ENCODE measurements at regions not wholly inside any gene's neighbourhood (a gene's known extent, or its start where the extent isn't known, plus 50 kb on each side); places are given as distances from the start of the nearest gene placed in this dataset.
"Not testable (repeated sequence)": the region's sequence is repeated elsewhere in the genome, so short reads cannot be mapped to it uniquely, and the experiment has no call there.

- in situ Hi-C loops (cut with HindIII; ENCODE audit: low pct_unique_long_range_greater_than_20kb, low sequenced_read_pairs), result no loop called here
- DNase-seq (ENCODE audit: low read depth), result peak; percentile 41
Measured at GRCh38 chr1:181166377-181167196, 78.1 kb downstream of the IER5 start.

- in situ Hi-C loops (cut with HindIII; ENCODE audit: low pct_unique_long_range_greater_than_20kb, low sequenced_read_pairs), result no loop called here
- no peak for DNase-seq (ENCODE audit: low read depth)
Measured at GRCh38 chr1:181169281-181169865, 80.9 kb downstream of the IER5 start.

GRCh38 chr1:181170194-181170593, 81.7 kb downstream of the IER5 start:
- in situ Hi-C loops (cut with HindIII; ENCODE audit: low pct_unique_long_range_greater_than_20kb, low sequenced_read_pairs), result no loop called here
- no peak for DNase-seq (ENCODE audit: low read depth)

- in situ Hi-C loops (cut with HindIII; ENCODE audit: low pct_unique_long_range_greater_than_20kb, low sequenced_read_pairs), result no loop called here
- no peak for DNase-seq (ENCODE audit: low read depth)
Measured at GRCh38 chr1:181172082-181172481, 83.6 kb downstream of the IER5 start.

- no peak for DNase-seq (ENCODE audit: low read depth)
- in situ Hi-C loops (cut with HindIII; ENCODE audit: low pct_unique_long_range_greater_than_20kb, low sequenced_read_pairs), result no loop called here
Measured at GRCh38 chr1:181173761-181174447, 85.4 kb downstream of the IER5 start.

GRCh38 chr1:181174861-181175260, 86.4 kb downstream of the IER5 start:
- in situ Hi-C loops (cut with HindIII; ENCODE audit: low pct_unique_long_range_greater_than_20kb, low sequenced_read_pairs), result no loop called here

GRCh38 chr1:181175356-181175910, 86.9 kb downstream of the IER5 start:
- in situ Hi-C loops (cut with HindIII; ENCODE audit: low pct_unique_long_range_greater_than_20kb, low sequenced_read_pairs), result no loop called here
- no peak for DNase-seq (ENCODE audit: low read depth)

More at GRCh38 chr1:181174861-181175260, 86.4 kb downstream of the IER5 start:
- no peak for DNase-seq (ENCODE audit: low read depth)

- DNase-seq (ENCODE audit: low read depth), result no peak
- in situ Hi-C loops (cut with HindIII; ENCODE audit: low pct_unique_long_range_greater_than_20kb, low sequenced_read_pairs), result no loop called here
Measured at GRCh38 chr1:181175955-181176354, 87.5 kb downstream of the IER5 start.

GRCh38 chr1:181178241-181178879, 89.9 kb downstream of the IER5 start:
- in situ Hi-C loops (cut with HindIII; ENCODE audit: low pct_unique_long_range_greater_than_20kb, low sequenced_read_pairs), result no loop called here
- DNase-seq (ENCODE audit: low read depth), result no peak

GRCh38 chr1:181179279-181179986, 90.9 kb downstream of the IER5 start:
- in situ Hi-C loops (cut with HindIII; ENCODE audit: low pct_unique_long_range_greater_than_20kb, low sequenced_read_pairs), result no loop called here
- no peak for DNase-seq (ENCODE audit: low read depth)

GRCh38 chr1:181179987-181180365, 91.5 kb downstream of the IER5 start:
- in situ Hi-C loops (cut with HindIII; ENCODE audit: low pct_unique_long_range_greater_than_20kb, low sequenced_read_pairs), result no loop called here
- DNase-seq (ENCODE audit: low read depth), result no peak

GRCh38 chr1:181180407-181181031, 92.0 kb downstream of the IER5 start:
- no peak for DNase-seq (ENCODE audit: low read depth)
- in situ Hi-C loops (cut with HindIII; ENCODE audit: low pct_unique_long_range_greater_than_20kb, low sequenced_read_pairs), result no loop called here

GRCh38 chr1:181181792-181182585, 93.5 kb downstream of the IER5 start:
- DNase-seq (ENCODE audit: low read depth), result no peak
- in situ Hi-C loops (cut with HindIII; ENCODE audit: low pct_unique_long_range_greater_than_20kb, low sequenced_read_pairs), result no loop called here

- in situ Hi-C loops (cut with HindIII; ENCODE audit: low pct_unique_long_range_greater_than_20kb, low sequenced_read_pairs), result no loop called here
Measured at GRCh38 chr1:181184621-181185020, 96.1 kb downstream of the IER5 start.

GRCh38 chr1:181185461-181185860, 97.0 kb downstream of the IER5 start:
- DNase-seq (ENCODE audit: low read depth), result no peak
- in situ Hi-C loops (cut with HindIII; ENCODE audit: low pct_unique_long_range_greater_than_20kb, low sequenced_read_pairs), result no loop called here

More at GRCh38 chr1:181184621-181185020, 96.1 kb downstream of the IER5 start:
- no peak for DNase-seq (ENCODE audit: low read depth)

- in situ Hi-C loops (cut with HindIII; ENCODE audit: low pct_unique_long_range_greater_than_20kb, low sequenced_read_pairs); DNase-seq (ENCODE audit: low read depth): not testable (repeated sequence)
Measured at GRCh38 chr1:181186133-181186532, 97.6 kb downstream of the IER5 start.
